GM18508 (cell line): ENCODE measurements at regions not wholly inside any gene's neighbourhood (a gene's known extent, or its start where the extent isn't known, plus 50 kb on each side); places are given as distances from the start of the nearest gene placed in this dataset.
"Not testable (repeated sequence)": the region's sequence is repeated elsewhere in the genome, so short reads cannot be mapped to it uniquely, and the experiment has no call there.

ENCODE experiments used
- ATAC-seq: cut with Tn5 transposase; IDR thresholded peaks from one replicate; pipeline ENCODE4 v1.9.1; 2021; ENCODE audit warnings: moderate number of reproducible peaks; ENCODE audit not compliant: insufficient read depth, unreplicated experiment

- ATAC-seq, result no peak
Measured at GRCh38 chr2:106339609-106340008, 128.6 kb downstream of the RGPD3 start.

GRCh38 chr2:106339132-106339531 is 129.1 kb downstream of the RGPD3 start:
- ATAC-seq, result no peak

GRCh38 chr2:106338043-106338442 is 130.2 kb downstream of the RGPD3 start:
- ATAC-seq, result no peak

GRCh38 chr2:106336737-106337136 is 131.5 kb downstream of the RGPD3 start:
- ATAC-seq, result no peak

GRCh38 chr2:106336108-106336507 is 132.1 kb downstream of the RGPD3 start:
- ATAC-seq, result no peak

- no peak for ATAC-seq
Measured at GRCh38 chr2:106334802-106335201, 133.4 kb downstream of the RGPD3 start.

- not testable (repeated sequence) for ATAC-seq
Measured at GRCh38 chr2:106333253-106333873, 134.8 kb downstream of the RGPD3 start.

- ATAC-seq, result no peak
Measured at GRCh38 chr2:106332054-106332453, 136.2 kb downstream of the RGPD3 start.

- ATAC-seq, result not testable (repeated sequence)
Measured at GRCh38 chr2:106330384-106331261, 136.5 kb upstream of the UXS1 start.

- no peak for ATAC-seq
Measured at GRCh38 chr2:106323337-106324013, 129.4 kb upstream of the UXS1 start.

- no peak for ATAC-seq
Measured at GRCh38 chr2:106322281-106322680, 128.2 kb upstream of the UXS1 start.

GRCh38 chr2:106320439-106320838 is 126.3 kb upstream of the UXS1 start:
- ATAC-seq, result not testable (repeated sequence)

- no peak for ATAC-seq
Measured at GRCh38 chr2:106316915-106317314, 122.8 kb upstream of the UXS1 start.

GRCh38 chr2:106314444-106314843 is 120.3 kb upstream of the UXS1 start:
- no peak for ATAC-seq

GRCh38 chr2:106311041-106311370 is 116.9 kb upstream of the UXS1 start:
- ATAC-seq, result no peak

- peak; percentile 74 for ATAC-seq
Measured at GRCh38 chr2:106307860-106308259, 113.8 kb upstream of the UXS1 start.

- no peak for ATAC-seq
Measured at GRCh38 chr2:106306387-106306786, 112.3 kb upstream of the UXS1 start.

GRCh38 chr2:106304612-106305184 is 110.6 kb upstream of the UXS1 start:
- no peak for ATAC-seq

GRCh38 chr2:106299696-106300095 is 105.6 kb upstream of the UXS1 start:
- ATAC-seq, result no peak

- no peak for ATAC-seq
Measured at GRCh38 chr2:106296182-106296815, 102.2 kb upstream of the UXS1 start.
